ENCODE measurements at regions not wholly inside any gene's neighbourhood (a gene's known extent, or its start where the extent isn't known, plus 50 kb on each side); places are given as distances from the start of the nearest gene placed in this dataset.

DNA sequence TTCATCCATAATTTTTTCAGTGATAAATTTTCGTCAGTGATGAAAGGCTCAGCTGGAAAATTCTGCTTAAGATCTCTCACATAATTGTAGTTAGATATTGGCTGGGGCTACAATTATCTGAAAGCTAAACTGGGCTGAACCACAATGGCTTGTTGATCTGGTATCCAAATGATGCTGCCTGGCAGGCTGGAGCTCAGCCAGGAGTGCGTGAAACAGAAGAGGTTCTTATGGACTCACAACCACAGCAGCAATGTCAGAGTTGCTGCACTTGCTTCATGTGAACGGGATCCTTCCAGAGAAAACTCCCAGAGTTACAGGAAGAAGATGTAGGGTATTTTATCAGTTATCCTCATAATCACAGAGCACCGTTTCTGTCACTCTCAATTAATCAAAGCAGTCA, 533.2 kb upstream of the POM121L12 start:
- no peak for DNase-seq (ENCODE audit: extremely low read depth in 1 of 2, low read depth in 1 of 2)

DNA sequence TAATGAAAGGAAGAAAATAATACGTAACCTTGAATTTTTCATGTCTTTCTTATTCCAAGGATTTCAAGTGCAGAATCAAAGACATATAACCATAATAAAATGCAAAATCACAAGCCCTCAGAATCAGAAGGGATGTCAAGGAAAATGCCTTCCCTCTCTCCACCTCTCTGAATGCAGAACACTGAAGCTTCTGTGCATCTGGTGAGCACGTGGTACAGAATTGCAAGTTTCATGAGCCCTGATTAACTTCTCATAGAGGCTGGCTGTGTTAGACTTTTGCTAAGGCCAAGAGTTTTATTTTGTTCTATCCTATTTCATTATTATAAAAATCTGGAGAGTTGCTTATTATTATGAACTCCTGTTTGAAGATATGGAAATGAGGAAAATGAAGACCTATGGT, 533.7 kb upstream of the POM121L12 start:
- DNase-seq (ENCODE audit: extremely low read depth in 1 of 2, low read depth in 1 of 2) = no peak

DNA sequence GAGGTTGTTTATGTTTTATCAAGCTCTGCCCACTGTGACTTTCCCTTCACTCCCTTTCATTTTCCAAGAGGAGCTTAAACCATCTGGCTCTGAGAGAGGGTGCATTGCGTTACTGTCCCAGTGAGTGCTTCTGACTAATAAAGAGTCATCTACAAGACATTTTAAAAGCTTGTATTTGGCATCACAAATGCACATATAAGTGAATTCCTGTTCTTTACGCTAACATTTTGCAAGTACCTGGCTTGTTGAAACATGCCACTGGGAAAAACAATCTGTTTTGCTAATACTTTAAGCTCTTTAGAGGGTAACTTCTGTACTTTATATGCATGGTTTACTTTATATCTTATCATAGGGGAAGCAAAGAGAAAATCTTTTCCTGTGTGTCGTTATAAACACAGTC, 534.6 kb upstream of the POM121L12 start:
- no peak for DNase-seq (ENCODE audit: extremely low read depth in 1 of 2, low read depth in 1 of 2)

DNA sequence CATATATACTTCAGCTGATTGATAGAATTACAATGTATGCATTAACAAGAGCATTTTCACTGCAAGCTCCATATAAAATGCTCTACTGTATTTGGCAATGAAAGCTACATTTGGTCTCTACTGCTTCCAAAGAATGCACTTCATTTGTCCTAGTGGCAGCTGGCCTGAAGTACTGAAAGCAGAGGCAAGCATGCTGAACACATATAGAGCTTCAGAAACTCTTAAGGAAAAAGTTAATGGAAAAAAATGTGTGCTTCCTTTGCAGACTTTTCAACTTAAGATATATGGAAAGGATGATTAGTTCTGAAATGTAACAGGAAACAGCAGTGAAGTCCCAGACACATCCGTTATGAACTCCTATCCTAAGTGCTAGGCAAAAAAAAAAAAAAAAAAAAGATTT, 537.1 kb upstream of the POM121L12 start:
- DNase-seq (ENCODE audit: extremely low read depth in 1 of 2, low read depth in 1 of 2) = no peak

DNA sequence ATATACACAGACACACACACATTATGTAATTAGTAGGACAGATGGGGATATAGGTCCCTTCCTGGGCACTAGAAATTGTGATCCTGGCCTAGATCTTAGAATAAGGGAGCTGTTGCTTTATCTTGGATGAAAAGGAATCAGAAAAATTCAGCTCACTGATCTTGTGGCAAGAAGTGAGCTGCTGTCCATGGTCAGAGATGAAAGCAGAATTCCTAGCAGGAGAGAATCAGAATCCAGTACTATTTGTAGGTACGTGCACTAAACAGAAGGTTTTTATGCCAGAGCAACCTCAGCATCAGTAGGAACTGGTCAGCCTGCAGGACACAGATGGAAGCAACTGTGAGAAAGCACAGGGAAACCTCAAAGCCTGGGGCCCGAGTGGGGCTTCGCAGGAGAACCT, 549.2 kb upstream of the POM121L12 start:
- no peak for DNase-seq (ENCODE audit: extremely low read depth in 1 of 2, low read depth in 1 of 2)

DNA sequence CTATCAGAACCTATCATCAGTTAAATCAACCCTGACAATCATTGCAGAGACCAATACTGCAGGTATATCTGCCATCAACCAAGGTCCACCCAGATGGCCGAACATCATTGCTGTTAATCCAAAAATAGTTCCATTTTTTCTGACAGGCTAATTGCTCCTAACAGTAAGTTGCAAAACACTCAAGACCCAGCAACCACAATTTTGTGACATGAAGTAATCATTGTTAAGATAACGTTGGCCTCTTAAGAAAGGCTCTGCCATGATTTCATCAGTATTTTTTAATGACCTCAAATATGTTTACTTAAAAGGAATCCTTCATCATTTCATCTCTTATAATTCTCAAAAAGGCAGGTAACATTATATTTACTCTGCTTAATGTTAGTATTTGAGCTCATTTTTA, 553.4 kb upstream of the POM121L12 start:
- no peak for DNase-seq (ENCODE audit: extremely low read depth in 1 of 2, low read depth in 1 of 2)

DNA sequence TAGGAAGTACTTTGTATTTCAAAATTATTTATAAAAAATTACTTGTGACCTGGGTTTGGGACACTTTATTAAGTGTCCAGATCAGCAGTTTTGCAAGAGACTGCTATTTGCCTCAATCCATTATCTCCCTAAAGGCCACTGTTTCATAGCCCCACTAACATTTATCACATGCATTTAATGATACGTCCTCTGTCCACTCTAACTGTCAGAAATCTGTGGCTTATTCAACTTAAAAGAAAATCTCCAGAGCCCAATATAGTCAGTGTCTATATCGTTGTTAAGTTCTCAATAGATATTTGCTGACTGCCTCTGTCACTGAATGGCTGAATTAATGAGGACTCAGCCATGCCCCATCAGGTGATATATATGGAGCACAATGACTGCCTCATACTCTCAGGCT, 553.9 kb upstream of the POM121L12 start:
- DNase-seq (ENCODE audit: extremely low read depth in 1 of 2, low read depth in 1 of 2) = no peak

DNA sequence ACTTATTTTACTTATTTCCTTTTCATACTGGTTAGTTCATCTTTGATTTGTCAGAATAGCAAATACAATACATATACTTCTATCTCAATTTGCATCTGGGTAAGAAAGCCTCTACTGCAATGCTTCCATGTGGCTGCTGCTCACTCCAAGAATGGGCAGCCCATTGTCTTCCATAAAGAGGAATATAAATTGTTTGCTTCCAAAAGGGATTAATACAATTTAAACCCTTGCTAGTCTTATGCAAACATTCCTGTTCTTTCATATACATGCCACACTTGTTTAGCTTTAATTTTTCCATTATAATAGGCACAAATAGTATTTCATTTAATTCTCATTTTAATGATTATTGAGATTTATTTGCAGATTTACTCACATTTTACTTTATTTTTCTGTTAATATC, 555.4 kb upstream of the POM121L12 start:
- no peak for DNase-seq (ENCODE audit: extremely low read depth in 1 of 2, low read depth in 1 of 2)

DNA sequence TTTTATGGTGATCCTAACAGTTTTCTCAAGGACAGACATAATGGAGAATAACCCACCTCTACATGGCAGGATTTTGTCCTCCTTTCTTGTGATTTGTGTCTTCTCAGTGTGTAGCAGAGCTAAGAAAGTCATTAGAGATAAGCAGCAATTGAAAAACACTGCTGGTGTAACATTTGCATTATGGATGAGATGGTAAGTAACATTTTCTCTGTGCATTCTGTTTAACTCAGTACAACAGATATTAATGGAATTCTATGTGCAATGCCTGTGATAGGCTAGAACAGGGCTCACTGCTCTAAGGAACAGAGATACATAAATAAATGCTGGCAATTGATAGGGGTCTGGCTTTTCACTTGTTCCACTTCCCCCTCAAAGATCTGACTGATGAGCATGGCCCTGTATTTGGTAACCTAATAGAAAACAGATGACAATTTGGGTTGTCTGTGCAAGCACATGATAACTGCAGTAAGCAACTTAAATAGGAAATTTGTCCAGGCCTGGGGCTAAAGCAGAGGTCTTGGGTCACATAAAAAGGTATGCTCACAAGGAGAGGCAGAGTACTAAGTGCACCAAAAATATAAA, 560.3 kb upstream of the POM121L12 start:
- no peak for DNase-seq (ENCODE audit: extremely low read depth in 1 of 2, low read depth in 1 of 2)

DNA sequence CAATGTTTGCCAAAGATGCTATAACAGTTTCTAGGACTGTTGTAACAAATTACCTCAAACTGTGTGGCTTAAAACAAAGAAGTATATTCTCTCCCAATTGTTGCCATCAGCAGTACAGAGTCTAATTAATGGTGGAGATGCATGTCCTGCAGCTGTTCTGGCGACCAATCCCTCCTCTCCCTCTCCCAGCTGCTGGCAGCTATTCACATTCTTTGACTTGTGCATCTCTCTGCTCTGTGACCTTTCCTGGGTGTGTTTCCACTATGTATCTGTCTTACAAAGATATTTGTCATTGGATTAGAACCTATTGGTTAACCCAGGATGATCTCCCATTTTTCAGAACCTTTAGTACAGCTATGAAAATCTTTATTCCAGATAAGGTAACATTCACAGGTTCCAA, 561.7 kb upstream of the POM121L12 start:
- DNase-seq (ENCODE audit: extremely low read depth in 1 of 2, low read depth in 1 of 2) = no peak

DNA sequence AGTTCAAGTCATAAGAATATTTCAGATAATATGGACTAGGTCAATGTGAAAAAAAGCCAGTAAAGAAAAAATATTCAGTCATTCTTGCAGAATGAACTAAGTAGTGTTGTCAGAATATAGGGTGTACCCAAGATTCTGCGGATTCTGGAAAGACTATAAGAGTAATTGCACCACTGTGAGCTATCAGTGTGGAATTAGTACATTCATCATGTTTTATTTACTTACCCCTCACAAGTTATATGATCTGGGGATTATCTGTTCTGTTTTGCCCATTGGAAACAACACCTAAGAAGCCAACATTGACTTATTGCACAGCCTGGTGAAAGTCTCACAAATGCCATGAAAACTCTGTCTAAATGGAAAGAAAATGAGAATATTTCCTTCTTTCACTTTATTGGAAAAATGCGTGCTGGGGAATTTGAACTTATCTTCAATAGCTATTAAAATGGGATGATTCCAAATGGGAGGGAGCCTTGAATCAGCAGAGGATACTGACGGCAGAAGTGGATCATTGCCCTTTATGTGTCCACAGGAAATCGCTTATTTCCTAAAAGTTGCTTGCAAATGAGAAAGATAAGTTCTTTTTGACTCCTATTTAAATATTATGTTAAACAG, 563.3 kb upstream of the POM121L12 start:
- DNase-seq (ENCODE audit: extremely low read depth in 1 of 2, low read depth in 1 of 2) = no peak

DNA sequence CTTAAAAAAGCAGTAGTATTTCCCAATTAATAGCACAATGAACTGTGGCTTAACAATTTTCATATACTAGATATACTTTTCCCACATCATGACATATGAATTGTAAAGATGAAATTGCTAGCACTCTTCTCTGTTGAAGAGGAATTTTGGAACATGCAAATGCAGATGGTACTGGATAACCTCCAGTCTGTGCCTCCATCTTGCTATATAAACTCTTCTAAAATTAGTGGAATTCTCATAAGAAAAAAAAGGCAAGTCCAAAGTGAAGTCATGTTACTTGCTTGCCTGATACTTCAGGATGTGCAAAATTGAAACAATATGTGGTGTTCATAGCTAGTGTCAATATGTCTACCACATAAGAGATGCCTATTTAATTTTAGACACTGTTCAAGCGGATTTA, 570.2 kb upstream of the POM121L12 start:
- no peak for DNase-seq (ENCODE audit: extremely low read depth in 1 of 2, low read depth in 1 of 2)

DNA sequence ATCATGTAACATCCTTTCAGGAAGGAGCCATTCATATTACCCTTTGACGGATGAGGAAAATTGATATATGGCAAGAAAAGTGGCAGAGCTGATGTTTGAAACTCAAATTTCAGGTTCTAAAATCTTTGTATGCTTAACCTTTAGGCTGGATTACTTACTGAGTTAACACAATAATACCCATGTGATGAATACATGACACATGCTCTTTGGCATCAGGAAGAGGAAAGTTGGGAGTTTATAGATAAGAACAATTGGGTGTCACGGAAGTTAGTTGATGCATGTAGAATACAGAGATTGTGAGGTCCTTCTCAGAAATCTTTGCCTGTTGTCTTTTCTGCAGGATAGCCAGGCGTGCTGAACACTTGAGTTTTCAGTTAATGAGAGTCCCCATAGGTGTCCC, 572.1 kb upstream of the POM121L12 start:
- no peak for DNase-seq (ENCODE audit: extremely low read depth in 1 of 2, low read depth in 1 of 2)

DNA sequence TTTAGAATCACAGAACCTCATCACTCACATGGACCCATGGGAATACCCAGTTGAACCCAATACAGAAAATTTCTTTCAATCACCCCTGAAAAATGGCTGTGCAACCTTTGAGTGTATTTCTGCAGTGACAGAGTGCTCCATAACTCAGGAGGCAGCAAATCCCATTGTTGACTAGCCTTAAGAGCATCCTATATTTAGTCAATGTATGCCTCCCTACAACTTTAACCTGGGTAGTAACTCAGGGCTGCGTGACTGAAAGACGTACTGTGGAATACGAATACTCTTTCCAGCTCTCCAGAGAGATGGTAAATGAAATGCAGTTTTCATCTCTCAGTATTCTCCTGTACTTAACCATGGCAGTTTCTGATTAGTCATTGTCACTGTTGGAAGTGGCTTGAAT, 573.0 kb upstream of the POM121L12 start:
- DNase-seq (ENCODE audit: extremely low read depth in 1 of 2, low read depth in 1 of 2) = no peak

DNA sequence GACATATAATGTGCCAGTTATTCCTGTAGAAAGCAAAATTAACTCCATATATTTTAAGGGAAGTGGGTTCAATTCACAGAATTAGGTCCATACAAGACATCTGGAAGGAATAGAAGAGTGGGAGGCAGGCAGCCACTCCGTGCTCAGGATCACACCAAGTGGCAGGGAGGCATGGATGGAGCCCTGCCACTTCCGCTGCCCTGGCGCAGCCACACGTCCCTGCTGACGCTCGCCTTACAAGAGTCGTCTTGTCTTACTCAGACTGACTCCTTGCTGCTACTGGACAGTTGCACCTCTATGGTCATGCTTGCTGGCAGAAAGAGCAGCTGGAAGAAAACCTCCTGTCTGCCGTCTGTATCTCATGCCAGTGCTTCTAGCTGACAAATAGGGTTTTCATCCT, 579.9 kb upstream of the POM121L12 start:
- no peak for DNase-seq (ENCODE audit: extremely low read depth in 1 of 2, low read depth in 1 of 2)

DNA sequence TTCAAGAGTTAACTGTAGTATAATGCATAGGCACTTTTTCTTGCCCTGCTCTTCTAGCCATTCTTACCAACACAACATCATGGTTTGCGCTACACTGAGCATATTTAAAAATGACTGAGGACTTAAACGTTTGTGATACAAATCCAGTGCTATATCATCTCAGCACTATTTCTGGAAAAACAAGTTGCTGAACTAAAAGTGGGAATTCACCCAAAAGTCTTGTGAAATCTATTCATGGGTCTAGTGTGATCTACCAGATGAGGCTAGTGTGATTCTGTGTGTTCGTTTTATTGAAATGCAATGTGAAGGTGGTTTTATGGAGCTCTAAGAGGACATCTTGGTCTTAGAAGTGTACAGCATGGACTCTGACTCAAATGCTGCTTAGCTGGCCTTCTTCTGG, 584.6 kb upstream of the POM121L12 start:
- DNase-seq (ENCODE audit: extremely low read depth in 1 of 2, low read depth in 1 of 2) = no peak

DNA sequence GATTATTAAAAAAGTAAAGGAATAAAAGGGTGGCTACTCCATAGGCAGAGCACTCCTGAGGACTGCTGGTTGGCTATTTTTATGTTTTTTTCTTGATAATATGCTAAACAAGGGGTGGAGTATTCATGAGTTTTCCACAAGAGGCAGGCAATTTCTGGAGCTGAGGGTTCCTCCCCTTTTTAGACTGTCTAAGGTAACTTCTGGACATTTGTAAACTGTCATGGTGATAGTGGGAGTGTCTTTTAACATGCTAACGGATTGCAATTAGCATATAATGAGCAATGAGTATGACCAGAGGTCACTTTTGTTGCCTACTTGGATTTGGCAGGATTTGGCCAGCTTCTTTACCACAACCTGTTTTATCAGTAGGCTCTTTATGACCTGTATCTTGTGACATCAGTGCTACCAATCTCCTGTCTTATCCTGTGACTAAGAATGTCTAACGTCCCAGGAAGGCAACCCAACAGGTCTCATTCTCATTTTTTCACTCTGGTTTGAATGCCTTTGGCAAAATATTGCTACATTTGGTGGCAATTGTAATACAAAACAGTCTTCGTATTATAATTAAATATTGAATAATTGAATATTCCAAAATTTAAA, 587.8 kb upstream of the POM121L12 start:
- no peak for DNase-seq (ENCODE audit: extremely low read depth in 1 of 2, low read depth in 1 of 2)

DNA sequence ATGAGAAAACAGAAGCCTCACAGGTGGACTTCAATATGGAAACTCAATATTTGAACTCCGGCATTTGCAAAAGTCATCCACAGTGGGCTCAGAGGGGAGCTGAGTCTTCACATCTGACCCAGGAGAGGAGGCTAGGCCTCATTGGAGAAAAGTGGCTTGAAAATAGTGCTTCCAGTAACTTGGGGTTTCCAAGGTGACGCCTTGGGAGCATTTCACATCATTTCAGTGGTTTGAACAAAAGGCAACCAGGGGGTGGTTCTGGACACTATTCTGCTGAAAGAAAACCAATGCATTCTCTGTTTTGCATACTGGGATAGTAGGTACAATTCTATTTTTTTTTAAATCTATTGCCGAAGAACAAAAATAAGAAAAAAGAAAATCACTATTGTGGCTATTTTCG, 599.2 kb upstream of the POM121L12 start:
- no peak for DNase-seq (ENCODE audit: extremely low read depth in 1 of 2, low read depth in 1 of 2)

DNA sequence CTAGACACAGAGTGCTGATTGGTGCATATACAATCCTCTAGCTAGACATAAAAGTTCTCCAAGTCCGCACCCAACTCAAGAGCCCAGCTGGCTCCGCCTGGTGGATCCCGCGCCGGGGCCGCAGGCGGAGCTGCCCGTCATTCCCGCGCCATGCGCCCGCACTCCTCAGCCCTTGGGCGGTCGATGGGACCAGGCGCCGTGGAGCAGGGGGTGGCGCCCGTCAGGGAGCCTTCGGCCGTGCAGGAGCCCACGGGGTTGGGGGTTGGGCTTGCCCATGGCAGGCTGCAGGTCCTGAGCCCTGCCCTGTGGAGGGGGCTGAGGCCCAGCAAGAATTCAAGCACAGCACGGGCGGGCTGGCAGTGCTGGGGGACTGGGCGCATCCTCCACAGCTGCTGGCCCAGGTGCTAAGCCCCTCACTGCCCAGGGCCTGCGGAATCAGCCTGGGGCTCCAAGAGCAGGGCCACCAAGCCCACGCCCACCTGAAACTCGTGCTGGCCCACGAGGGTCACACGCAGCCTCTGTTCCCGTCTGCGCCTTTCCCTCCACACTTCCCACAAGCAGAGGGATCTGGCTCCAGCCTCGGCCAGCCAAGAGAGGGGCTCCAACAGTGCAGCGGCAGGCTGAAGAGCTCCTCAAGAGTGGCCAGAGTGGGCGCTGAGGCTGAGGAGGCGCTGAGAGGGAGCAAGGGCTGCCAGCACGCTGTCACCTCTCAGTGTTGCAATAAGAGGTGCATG, 604.2 kb upstream of the POM121L12 start:
- no peak for DNase-seq (ENCODE audit: extremely low read depth in 1 of 2, low read depth in 1 of 2)

DNA sequence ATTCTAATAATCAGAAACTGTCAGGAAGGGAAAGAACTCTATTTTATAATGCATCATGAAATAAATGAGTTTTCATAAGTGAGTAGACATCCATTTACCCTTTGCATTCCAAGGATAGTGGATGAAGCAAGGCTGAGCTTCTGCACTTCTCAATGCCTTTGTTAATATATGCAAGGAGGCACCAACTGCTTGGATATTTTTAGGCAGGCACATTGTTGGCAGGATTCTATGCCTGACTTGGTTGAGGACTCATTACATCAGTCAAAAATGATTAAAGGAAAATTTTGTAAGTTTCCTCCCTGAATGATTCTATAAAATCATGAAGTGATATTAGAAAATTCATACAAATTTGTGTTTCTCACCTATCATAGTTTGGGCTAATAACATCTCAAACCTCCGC, 612.2 kb upstream of the POM121L12 start:
- DNase-seq (ENCODE audit: extremely low read depth in 1 of 2, low read depth in 1 of 2) = no peak

DNA sequence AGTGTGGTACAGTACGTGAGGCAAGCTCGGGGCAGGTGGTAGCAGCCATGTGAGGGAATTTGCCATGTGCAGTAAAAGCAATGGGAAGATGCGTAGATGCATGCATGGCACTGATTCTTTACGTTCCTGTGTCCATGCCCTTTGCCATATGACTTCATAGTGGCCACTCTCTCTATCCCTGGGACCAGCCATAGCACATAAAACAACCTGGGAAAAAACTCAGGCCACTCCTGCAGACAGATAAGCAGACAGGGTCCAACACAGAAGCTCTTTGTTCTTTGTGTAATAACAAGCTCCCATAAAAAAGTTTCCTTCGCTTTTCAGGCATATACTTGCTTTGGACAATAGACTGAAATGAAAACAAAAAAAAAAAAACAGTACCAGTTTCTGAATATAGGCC, 622.4 kb upstream of the POM121L12 start:
- no peak for DNase-seq (ENCODE audit: extremely low read depth in 1 of 2, low read depth in 1 of 2)

DNA sequence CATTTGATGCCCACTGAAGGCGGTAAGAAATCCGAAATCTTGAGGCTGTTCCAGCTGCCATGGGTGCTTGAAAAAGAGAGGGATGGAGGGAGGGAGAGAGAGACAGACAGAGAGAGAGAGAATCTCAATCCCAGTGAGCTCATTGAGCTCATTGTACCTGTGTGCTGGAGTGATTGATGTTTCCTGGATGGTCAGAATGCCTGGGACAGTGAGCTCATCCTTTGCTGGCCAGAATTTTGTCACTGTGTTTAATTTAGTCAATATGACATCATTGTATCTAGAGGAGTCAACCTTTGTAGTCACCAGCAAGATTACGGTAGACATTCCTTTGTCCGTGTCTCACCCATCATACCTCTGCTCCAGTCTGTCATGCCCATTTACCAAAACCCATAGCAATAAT, 625.4 kb upstream of the POM121L12 start:
- no peak for DNase-seq (ENCODE audit: extremely low read depth in 1 of 2, low read depth in 1 of 2)

Data from activated CD8-positive, alpha-beta memory T cell treated with anti-CD3 and anti-CD28 coated beads for 1 hour (primary cell).